GM19239 (cell line): ENCODE measurements at regions not wholly inside any gene's neighbourhood (a gene's known extent, or its start where the extent isn't known, plus 50 kb on each side); places are given as distances from the start of the nearest gene placed in this dataset.
"Not testable (repeated sequence)": the region's sequence is repeated elsewhere in the genome, so short reads cannot be mapped to it uniquely, and the experiment has no call there.

ENCODE experiments used
- DNase-seq: peaks from one replicate; pipeline ENCODE4 v3.0.0; 2011; ENCODE audit warnings: low spot score; ENCODE audit not compliant: insufficient read length
- FAIRE-seq: peaks from 2 replicates; lab custom pipeline; 2011; peaks lifted over from hg19 to GRCh38; lab: Jason Lieb, UNC

DNA sequence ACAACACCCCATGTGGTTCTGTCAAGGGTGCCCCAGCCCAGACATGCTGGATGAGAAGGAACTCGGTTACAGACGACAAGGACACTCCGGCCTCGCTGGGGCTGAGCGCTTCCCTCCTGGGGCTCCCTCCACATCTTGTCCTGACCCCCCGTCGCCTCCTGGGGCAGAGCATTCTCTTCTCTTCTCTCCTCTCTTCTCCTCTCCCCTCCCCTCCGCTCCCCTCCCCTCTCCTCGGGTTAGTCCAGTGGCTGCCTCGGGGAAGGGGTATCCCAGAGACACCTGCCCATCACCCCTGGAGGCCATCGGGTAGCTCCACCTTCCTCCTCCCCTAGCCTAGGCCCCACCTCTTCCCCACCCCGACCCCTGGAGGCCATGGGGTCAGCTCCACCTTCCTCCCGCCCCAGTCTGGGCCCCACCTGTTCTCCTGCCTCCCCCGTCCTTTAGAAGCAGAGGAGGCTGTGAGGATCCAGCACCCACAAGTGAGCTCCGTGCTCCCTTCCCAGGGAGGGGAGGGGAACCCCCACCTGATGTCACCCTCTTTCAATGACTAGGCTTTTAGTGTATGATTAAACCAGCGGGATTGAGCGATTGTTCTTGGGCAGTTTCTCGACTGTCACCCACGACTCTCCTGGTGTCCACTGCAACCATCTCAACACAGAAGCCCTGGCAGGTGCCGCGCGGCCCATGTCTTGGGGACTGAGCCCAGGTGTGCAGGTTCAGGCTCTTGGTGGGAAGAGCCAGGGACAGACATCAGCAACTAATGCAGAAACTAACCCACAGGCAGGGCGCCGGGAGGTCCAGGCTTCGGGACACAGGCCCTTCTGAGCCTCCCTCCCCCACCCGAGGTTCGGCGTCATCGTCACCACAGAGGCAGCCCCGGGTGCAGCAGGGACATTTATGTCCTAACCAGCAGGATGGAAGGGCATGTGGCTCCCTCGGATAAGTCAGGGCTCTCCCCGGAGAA is 330.4 kb downstream of the ADGRD1 start:
- peak; percentile 8 for FAIRE-seq
- DNase-seq, result not testable (repeated sequence)

DNA sequence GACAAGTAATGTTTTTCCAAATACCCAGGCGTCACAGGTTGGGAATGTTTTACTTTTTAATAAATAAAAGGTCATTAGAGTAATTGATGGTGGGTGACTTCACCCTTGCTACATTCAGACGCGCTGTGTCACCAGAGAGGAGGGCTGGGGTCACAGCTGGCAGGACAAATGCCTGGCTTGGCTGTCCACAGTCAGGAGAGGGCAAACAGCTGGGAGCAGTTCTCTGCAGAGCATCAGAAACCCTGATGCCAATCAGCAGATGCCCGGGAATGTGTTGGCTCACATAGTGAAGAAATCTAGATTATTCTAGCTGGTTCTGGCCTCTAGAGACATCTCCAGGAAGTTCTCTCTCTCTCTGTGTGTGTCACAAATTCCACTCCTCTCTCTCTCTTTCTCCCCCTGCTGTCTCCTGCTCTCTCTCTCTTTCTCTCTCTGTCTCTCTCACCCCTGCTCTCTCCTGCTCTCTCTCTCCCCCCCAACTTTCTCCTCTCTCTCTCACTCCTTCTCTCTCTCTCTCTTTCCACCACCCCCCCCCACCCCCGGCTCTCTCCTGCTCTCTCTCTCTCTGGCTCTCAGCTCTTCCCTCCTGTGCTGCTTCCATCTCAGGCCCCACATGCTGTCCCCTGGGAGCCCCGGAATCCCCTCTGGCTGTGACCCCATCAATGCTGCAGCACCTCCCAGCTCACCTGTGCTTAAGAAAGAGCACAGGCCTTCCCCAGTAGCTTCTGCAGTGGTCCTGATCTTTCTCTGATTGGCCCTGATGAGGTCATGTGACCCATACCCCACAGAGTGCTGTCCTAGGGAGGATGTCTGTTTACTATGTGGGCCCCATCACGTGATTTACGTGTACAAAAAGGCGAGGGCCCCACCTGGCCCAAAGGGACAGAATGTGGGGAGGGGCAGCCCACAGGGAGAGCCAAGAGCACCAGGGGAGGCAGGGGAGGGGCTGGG is 331.5 kb downstream of the ADGRD1 start:
- DNase-seq, FAIRE-seq: not testable (repeated sequence)

DNA sequence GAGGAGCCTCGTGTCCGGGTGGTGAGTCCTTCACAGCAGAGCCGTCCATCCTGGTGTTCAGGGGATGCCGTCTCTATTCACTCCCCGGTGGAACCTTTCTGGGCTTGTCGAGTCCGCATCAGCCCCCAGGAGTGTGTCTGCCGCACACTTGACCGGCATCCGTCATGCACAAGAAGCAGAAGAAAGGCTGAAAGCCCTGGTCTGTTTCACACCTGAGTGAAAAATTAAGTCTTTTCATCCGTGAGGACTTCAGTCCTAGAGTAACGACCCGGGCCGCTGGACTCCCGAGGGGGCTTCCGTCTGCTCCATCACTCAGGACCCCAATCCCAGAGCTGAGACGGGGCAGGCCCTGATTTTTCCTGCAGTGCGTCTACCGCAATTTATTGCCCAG is 332.2 kb downstream of the ADGRD1 start:
- not testable (repeated sequence) for FAIRE-seq, DNase-seq

DNA sequence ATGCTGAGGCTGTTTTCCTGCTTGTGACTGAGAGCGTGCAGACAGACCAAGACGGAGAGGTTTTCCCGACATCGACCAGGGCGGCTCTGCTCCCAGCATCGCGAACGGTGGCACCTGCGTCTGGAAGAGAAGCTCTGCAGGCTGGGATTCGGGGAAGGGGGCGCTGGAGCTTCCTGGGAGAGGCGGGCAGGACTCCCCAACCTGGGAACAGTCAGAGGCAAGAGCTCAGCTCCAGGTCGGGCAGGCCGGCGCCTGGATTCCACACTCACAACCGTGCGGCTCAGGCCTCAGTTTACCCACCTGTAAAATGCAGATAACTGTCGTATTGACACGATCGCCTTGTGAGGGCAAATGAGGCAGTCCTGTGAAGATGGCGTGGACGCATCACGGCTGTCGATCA is 332.6 kb downstream of the ADGRD1 start:
- not testable (repeated sequence) for DNase-seq, FAIRE-seq

DNA sequence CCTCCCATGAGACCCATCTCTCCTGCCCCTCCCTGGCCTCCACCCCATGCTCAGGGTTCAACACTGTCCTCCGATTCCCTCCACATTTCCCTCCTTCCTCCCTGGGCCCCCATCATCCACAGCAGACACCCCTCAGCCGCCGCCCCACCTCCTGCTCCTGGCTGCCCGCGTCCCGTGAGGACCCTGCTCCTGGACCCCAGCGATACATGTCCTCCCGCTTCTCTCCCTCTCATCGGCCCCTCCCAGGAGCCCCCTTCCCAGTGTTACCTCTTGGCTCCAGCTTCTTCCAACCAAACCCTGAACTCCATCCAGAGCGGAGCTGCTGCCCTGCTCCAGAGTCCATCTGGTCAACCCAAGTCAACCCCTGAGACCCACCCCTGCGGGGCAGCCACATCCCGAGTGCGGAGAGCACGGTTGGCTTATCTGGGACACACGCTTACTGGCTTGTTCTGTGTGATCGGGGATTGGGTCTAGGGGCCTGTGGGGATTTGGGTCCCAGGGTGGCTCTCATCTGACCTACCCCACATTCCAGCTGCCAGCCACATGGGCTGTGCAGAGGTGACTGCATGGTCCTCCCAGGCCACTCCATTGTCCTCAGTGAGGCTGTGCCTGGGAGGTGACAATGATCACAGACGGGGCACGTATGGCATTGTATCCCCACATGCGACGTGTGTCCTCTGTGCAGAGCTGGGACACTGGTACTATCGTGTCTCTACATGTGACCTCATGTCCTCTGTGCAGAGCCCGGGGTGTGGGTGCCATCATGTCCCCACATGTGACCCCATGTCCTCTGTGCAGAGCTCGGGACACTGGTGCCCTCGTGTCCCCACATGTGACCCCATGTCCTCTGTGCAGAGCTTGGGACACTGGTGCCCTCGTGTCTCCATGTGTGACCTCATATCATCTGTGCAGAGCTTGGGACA is 333.6 kb downstream of the ADGRD1 start:
- no peak for DNase-seq
- FAIRE-seq, result no peak

DNA sequence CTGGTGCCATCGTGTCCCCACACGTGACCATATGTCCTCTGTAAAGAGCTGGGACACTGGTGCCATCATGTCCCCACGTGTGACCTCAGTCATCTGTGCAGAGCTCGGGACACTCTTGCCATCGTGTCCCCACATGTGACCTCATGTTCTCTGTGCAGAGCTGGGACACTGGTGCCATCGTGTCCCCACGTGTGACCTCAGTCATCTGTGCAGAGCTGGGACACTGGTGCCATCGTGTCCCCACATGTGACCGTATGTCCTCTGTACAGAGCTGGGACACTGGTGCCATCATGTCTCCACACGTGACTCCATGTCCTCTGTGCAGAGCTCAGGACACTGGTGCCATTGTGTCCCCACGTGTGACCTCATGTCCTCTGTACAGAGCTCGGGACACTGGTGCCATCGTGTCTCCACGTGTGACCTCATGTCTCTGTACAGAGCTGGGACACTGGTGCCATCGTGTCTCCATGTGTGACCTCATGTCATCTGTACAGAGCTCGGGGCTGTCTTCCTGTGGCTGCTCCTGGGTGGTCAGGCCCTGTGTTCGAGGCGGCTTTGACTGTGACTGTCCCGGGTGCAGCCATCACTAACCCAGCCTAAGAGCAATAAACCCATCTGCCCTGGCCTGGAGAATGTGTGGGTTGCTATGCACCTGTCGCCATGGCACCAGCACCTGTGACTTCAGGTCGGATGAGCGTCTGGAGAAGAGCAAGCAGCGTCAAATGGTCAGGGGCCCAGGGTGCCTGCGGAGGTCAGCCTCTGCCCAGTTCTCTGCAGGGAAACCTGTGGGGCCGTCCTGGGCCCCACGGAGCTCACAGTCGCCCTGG is 334.4 kb downstream of the ADGRD1 start:
- DNase-seq (no peak), FAIRE-seq (no peak)

DNA sequence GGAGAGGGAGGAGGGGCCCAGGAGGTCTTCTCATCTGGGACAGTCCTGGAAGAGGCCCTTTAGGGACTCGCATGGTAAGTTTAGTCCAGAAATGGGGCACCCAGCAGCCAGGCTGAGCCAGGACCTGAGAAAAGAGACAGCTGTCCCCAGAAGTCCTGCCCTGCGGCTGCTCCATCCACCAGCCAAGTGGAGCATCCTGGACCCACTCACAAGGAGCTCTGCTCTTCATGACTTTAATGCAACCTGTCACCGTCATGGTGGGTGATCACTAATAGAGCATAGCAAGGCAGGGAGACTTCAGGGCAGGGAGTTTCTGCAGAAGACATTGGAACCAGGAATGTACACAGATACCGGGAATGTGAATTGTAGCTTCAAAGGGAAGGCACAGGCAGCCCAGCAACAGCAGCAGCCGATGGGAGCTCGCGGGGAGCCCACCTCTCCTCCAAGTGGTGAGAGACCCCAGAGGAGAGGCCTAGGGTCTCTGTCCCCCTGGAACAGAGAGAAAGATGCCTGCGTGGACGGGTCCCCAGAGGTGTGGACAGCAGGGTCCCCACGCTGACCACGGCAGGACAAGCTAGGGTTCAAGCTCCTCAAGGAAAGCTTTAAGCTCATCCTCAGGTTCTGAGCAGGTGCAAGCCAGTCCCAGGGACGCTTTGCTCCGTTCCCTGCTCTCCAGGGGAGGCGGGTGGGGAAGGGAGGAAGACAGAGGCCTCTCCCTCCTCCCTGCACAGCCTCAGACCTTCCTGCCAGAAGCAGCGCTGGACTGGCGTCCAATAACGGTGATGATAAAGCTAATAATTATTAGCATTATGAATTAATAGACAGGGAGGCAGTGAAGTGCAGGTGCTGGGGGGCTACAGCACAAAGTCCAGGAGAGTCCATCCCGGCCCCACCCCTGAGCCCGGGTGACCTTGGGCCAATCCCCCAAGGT is 335.3 kb downstream of the ADGRD1 start:
- not testable (repeated sequence) for FAIRE-seq, DNase-seq

DNA sequence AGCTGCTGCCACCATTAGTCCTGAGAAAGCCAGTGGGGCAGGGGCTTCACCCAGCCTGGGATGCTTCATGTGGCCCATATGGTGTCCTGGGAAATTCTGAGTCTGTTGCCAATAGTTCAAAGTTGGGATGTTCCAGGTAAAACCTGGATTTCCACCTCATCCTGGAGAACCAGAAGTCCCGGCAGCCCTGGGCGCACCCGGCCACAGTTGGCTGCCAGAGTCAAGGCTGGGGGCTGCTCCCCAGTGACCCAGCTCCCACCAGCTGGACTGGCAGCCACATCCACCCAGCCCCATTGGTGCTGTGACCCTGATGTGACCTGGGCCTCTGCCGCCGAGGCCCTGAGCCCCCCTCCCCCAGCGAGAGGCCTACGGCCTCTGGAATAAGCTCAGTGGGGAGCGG is 336.1 kb downstream of the ADGRD1 start:
- not testable (repeated sequence) for FAIRE-seq, DNase-seq

DNA sequence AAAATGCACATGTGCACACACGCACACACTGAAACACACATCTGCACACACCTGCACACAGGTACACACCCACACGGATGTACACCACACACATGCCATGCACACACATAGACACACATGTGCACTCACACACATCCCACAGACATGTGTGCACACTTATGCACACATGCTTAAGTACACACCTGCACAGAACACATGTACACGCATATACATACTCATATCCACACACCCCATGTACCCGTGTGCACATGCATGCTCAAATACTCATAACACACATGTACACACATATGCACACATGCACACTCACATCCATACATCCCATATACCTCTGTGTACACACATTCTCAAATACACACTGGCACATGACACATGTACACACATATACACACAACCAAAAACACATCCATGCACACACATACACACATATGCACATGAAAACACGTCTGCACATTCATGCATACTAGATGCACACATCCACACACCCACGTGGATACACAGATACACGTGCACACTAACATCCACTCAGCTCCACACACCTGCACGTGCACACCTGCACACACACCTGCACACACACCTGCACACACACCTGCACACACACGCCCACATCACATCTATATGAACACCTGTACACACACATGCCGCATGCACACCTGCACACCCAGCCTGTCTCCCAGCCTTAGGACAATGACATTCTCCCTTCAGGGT is 336.7 kb downstream of the ADGRD1 start:
- FAIRE-seq, result no peak
- no peak for DNase-seq

DNA sequence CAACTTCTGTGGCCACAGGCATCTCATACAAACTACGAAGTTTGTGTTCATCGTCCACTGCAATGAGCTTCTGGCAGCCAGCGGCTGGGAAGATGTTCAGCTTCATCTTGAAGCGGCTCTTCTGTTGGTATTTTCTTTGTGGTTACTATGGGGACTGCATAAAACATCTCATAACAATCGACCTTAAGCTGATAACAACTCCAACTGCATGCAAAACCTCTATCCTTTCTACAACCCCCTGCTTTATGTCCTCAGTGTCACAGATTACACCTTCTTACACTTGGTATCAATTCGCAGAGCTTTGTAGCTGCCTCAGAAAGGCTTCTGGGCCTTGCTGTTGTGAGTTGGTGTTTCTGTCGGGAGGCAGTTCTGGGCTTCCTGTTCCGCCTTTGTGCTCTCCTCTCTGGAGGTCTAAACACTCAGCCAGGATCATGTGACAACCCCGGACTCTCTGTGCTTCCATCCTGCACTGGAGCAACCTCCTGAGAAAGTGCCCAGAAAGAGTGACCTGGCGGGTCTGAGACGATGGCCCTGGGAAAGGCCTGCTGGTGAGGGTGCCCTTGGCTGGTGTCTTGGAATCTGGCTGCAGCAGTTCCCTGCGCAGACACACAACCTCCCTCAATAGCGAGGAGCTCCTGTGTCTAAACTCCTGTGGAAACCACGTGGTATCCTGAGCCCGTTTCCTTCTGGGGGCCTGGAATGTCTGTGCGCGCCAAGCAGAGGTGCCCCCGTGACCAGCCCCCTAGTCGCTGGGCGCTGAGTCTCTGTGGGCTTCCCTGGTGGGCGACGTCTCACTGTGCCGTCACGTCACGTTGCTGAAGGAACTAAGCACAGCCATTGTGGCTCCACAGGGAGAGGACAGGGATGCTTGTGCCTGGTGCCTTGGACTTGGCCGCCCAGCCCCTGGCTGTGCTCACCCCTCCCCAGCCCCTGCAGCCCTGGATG is 339.6 kb downstream of the ADGRD1 start:
- not testable (repeated sequence) for FAIRE-seq

DNA sequence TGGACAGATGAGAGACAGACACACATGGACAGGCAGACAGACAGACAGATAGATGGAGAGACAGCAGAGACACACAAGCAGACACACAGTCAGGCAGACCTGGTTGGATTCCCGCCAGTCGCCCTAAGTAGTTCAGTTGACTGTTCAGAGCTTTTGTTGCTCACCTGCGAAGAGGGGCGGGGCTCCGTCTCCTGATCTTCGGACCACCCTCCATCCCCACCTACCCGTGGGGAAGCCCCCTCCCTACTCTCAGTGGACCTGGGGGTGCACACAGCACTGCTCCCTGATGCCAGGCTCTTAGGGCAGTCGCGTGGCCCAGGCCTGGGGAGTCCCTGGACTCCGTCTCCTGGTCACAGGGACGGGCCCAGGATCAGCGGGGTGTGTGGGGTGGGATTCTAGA is 341.0 kb downstream of the ADGRD1 start:
- not testable (repeated sequence) for FAIRE-seq, DNase-seq

More for the DNA sequence above, 339.6 kb downstream of the ADGRD1 start:
- not testable (repeated sequence) for DNase-seq

DNA sequence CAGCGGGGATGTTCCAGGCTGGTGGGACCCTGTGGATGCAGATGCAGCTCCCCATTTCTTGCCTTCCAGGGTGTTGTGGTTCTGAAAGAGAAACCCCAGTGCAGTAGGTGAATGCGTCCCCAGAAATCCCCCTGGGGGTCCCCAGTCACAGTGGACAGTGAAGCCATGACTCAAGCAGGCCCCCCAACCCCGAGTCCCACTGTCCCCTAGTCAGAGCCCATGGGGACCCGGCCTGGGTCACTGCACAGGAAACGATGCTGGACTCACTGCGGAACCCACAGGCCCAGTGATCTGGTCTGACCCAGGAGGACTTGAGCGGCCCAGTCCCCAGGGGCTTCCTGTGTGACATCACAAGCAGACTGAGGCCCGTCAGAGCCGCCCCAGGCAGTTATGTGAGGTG is 341.4 kb downstream of the ADGRD1 start:
- FAIRE-seq, DNase-seq: not testable (repeated sequence)

DNA sequence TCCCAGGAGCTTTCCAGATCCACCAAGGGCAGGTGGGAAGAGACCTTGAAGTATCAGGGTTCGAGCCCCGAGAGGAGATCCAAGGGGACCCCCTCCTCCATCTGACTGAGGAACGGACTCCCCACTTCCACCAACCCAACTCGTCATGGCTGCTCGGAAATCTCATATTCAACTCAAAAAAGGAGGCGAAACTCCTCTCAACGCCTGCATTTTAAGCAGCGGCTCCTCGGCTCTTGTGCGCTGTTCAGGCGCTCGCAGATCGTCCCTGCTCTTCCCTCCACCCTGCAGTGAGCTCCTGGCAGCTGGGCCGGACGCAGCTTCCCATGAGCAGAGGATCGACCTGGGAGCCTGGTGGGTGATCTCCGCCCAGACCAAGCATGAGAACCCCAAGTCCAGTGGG is 341.9 kb downstream of the ADGRD1 start:
- DNase-seq, FAIRE-seq: not testable (repeated sequence)

DNA sequence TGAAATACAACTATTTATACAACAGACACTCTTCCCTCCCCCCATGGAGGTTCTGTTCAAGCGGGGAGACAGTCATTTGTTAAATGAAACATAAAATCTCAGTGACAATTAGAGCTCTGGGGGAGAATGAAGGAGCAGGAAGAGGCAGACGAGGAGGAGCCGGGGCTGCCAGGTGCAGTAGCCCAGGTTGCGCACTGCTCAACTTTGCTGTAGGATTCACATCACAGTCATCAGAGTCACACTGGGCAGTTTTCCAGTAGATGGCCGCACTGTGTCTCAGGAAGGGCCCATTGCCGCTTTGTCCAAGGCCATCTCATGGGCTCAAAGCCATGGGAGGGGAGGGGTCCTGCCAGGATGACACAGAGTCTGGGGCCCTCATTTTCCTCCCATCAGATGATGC is 342.4 kb downstream of the ADGRD1 start:
- not testable (repeated sequence) for DNase-seq
- peak; percentile 23 for FAIRE-seq

DNA sequence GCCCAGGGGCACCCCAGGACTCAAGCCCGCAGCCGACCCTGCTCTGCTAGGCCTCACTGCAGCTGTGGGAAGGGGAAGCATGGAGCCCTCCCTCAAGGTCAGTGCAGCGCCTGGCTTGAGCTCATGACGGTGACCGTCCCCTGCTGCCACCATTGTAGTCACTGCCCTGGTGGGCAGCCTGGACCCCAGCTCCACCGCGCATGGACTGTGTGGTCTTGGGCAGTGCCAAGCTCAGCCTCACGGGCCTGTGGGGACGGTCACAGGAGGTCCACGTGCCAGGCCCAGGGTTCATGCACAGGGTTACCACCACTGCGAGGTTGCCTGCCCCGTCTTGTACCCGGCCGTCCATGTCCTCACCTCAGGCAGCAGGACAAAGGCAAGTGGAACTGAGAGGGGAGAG is 342.9 kb downstream of the ADGRD1 start:
- FAIRE-seq, result not testable (repeated sequence)

More for the DNA sequence above, 342.9 kb downstream of the ADGRD1 start:
- DNase-seq, result not testable (repeated sequence)
